Peyer's patch (tissue), 4 donors: ENCODE measurements at regions not wholly inside any gene's neighbourhood (a gene's known extent, or its start where the extent isn't known, plus 50 kb on each side); places are given as distances from the start of the nearest gene placed in this dataset.

Experiments
- DNase-seq, 3 donors: peaks; one replicate each; pipeline ENCODE4 v3.0.0-alpha.2; 2017 to 2019
- H3K27ac ChIP-seq, 4 donors: fragments of 200-600 bp; sonication (generic); one replicate each; pipeline ENCODE4 v1.5.1; 2016 to 2019
- H3K27me3 ChIP-seq, 2 donors: fragments of 200-600 bp; sonication (generic); one replicate each; pipeline ENCODE4 v1.5.1; 2019
- H3K36me3 ChIP-seq, 3 donors: fragments of 200-600 bp; sonication (generic); one replicate each; pipeline ENCODE4 v1.5.1; 2016 to 2019
- H3K4me1 ChIP-seq, 4 donors: fragments of 200-600 bp; sonication (generic); one replicate each; pipeline ENCODE4 v1.5.1; 2016 to 2019
- H3K4me3 ChIP-seq, 4 donors: fragments of 200-600 bp; sonication (generic); 1 replicate in 3 of 4; 2 replicates in 1 of 4; pipeline ENCODE4 v1.5.1; 2016 to 2019; ENCODE audit warnings: mild to moderate bottlenecking in 1 of 4
- H3K9me3 ChIP-seq, 4 donors: fragments of 200-600 bp; sonication (generic); one replicate each; pipeline ENCODE4 v1.5.1; 2016 to 2019; ENCODE audit warnings: mild to moderate bottlenecking in 1 of 4
- POLR2A ChIP-seq, 2 donors: fragments of 450-650 bp; IDR thresholded peaks; one replicate each; pipeline ENCODE4 v1.5.1; 2017; ENCODE audit warnings: antibody characterized with exemption in 2 of 2, mild to moderate bottlenecking in 2 of 2, moderate library complexity in 2 of 2
- TF ChIP-seq, protein P1 (sequence below), 6 experiments: fragments of 450-650 bp in 4 of 6; fragments of 200-600 bp in 2 of 6; sonication (generic) in 1 of 6; IDR thresholded peaks; one replicate each; pipeline ENCODE4 v1.5.1; 2017 to 2019; ENCODE audit warnings: antibody characterized with exemption in 6 of 6, mild to moderate bottlenecking in 3 of 6, moderate library complexity in 1 of 6

DNA sequence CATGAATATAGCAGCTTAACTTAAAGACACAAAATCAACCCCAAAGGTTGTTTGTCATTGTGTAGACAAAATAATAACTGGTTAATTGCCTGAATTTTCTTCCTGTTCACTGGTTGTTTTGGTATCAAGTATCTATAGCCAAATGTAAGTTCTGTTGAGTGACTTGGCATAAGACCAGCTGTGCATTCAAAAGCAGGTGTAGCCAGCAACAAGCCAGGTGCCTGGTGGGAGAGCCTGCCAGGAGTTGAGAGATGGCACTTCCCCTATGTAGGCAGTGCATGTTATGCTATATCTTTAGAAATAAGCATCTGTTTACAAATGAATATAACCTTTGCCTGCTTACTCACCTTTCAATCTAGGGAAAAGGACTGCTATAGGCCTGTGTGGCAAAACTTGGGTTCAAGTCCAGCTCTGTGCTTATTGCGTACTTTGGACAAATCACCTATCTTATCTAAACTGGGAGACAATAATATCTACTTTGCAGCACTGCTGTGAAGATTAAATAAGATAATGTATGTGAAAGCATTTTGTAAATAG, 84.9 kb upstream of the TBL1XR1 start:
- Histone ChIP-seq H3K27me3 (no peaks in the 10 kb centered on the region), H3K36me3 (no peaks in the 10 kb centered on the region), H3K9me3 (no peaks in the 10 kb centered on the region), H3K27ac (peak overlapping the region in 2 of 4 donors; percentile 44 to 66), H3K4me1 (peaks cover 0 to 44% (median 9%) of the 10 kb centered on the region in 4 donors), H3K4me3 (no peak overlapping the region)
- TF ChIP-seq POLR2A (IDR thresholded peaks at IDR 0.05) = no peak
- TF ChIP-seq, protein P1, sequence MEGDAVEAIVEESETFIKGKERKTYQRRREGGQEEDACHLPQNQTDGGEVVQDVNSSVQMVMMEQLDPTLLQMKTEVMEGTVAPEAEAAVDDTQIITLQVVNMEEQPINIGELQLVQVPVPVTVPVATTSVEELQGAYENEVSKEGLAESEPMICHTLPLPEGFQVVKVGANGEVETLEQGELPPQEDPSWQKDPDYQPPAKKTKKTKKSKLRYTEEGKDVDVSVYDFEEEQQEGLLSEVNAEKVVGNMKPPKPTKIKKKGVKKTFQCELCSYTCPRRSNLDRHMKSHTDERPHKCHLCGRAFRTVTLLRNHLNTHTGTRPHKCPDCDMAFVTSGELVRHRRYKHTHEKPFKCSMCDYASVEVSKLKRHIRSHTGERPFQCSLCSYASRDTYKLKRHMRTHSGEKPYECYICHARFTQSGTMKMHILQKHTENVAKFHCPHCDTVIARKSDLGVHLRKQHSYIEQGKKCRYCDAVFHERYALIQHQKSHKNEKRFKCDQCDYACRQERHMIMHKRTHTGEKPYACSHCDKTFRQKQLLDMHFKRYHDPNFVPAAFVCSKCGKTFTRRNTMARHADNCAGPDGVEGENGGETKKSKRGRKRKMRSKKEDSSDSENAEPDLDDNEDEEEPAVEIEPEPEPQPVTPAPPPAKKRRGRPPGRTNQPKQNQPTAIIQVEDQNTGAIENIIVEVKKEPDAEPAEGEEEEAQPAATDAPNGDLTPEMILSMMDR (IDR thresholded peaks at IDR 0.05) = no peak
- DNase-seq = peak in 1 of 3 donors; percentile 63

- Histone ChIP-seq H3K27ac (peak overlapping the region in 1 of 4 donors; percentile 38), H3K9me3 (no peaks in the 10 kb centered on the region), H3K4me3 (no peak overlapping the region), H3K36me3 (no peaks in the 10 kb centered on the region), H3K4me1 (peaks cover 0 to 44% (median 9%) of the 10 kb centered on the region in 4 donors), H3K27me3 (no peaks in the 10 kb centered on the region)
- TF ChIP-seq POLR2A (IDR thresholded peaks at IDR 0.05) = no peak
- TF ChIP-seq, protein P1 (IDR thresholded peaks at IDR 0.05) = no peak
- DNase-seq = no peak
These were observed 86.7 kb upstream of the TBL1XR1 start for GRCh38 chr3:177283983-177284382.

DNA sequence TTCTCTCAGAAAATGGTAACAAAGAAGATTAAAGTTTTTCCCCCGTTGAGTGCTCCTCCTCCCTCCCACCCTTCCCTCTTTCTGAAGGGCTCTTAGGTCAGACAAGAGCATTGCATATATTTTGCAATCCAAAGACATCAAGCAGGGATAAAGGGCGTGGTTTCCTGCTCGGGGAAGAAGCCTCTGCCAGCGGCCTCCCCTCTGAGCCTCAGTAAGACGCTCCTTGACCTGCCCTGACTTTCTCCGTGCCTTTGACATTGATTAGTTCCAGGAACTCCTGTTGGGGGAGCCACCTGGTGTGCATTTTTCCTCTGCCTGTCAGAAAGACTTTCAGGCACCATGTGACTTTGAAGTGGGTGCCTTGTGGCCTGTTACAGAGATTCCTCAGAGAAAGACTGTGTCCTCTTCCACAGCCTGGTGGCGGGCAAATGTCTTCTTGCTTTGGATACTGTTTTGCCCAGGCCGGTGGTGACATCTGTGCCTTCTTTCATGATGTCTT, 87.2 kb upstream of the TBL1XR1 start:
- TF ChIP-seq, protein P1 (IDR thresholded peaks at IDR 0.05) = peak in 1 of 6 experiments; percentile 24
- TF ChIP-seq POLR2A (IDR thresholded peaks at IDR 0.05) = no peak
- H3K4me1 ChIP-seq = peaks cover 0 to 44% (median 9%) of the 10 kb centered on the region in 4 donors
- DNase-seq = peak in 2 of 3 donors; percentile 58 to 71
- no peak overlapping the region for H3K4me3 ChIP-seq
- peak overlapping the region in 2 of 4 donors; percentile 33 to 38 for H3K27ac ChIP-seq
- H3K27me3 ChIP-seq = no peaks in the 10 kb centered on the region
- no peaks in the 10 kb centered on the region for H3K9me3 ChIP-seq
- no peaks in the 10 kb centered on the region for H3K36me3 ChIP-seq

- TF ChIP-seq, protein P1 (IDR thresholded peaks at IDR 0.05) = no peak
- no peak for TF ChIP-seq POLR2A (IDR thresholded peaks at IDR 0.05)
- peak overlapping the region in 2 of 4 donors; percentile 61 to 85 for H3K27ac ChIP-seq
These were observed 88.8 kb upstream of the TBL1XR1 start for GRCh38 chr3:177286034-177286433.

DNA sequence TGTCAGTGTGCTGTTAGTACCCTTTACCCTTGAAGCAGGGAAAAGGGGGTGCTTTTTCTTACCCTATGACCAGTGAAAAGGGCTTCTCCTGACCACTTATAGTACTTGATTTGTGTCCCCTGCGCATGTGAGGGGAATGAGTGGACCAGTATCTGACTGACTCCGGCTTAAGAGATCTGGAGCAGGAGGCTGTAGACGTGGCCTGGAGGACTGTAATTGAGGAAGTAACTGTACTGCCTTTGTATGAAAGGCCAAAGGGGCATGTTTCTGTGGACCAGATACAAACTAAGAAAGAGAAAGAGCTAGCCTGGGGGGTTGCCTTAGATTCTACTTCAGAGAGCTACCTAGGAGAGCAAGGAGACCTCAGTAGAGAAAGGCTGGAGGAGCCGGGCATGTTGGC, 89.9 kb upstream of the TBL1XR1 start:
- H3K27me3 ChIP-seq = no peaks in the 10 kb centered on the region
- H3K4me3 ChIP-seq = no peak overlapping the region
- TF ChIP-seq, protein P1 (IDR thresholded peaks at IDR 0.05) = no peak
- TF ChIP-seq POLR2A (IDR thresholded peaks at IDR 0.05) = no peak
- no peak for DNase-seq
- H3K36me3 ChIP-seq = no peaks in the 10 kb centered on the region
- H3K27ac ChIP-seq = peak overlapping the region in 2 of 4 donors; percentile 61 to 65
- no peaks in the 10 kb centered on the region for H3K9me3 ChIP-seq
- H3K4me1 ChIP-seq = peaks cover 0 to 31% (median 5%) of the 10 kb centered on the region in 4 donors

More at GRCh38 chr3:177286034-177286433, 88.8 kb upstream of the TBL1XR1 start:
- Histone ChIP-seq H3K4me3 (no peak overlapping the region), H3K9me3 (no peaks in the 10 kb centered on the region), H3K27me3 (no peaks in the 10 kb centered on the region), H3K36me3 (no peaks in the 10 kb centered on the region), H3K4me1 (peaks cover 0 to 42% (median 9%) of the 10 kb centered on the region in 4 donors)
- DNase-seq = no peak
